PC-3 (cell line): ENCODE measurements at regions not wholly inside any gene's neighbourhood (a gene's known extent, or its start where the extent isn't known, plus 50 kb on each side); places are given as distances from the start of the nearest gene placed in this dataset.
A peak's percentile ranks its signal among the peaks of the same experiment; 100 is the strongest.

Experiments used
- ATAC-seq: fragments of 200-7000 bp; cut with Tn5 transposase; 2 replicates; pipeline ENCODE4 v1.9.1; 2020; ENCODE audit warnings: mild to moderate bottlenecking, moderate library complexity
- BruUV-seq: library from RNA; stranded (reverse); fragments of 400-500 nt; replicated peaks from 2 replicates; lab custom pipeline; 2021; lab: Mats Ljungman, UMichigan
- CTCF ChIA-PET: fragments of 300-600 bp; sonication (Branson Sonifier 250); formaldehyde crosslinking; loops from one replicate; lab custom pipeline; 2022; ENCODE audit warnings: antibody characterized with exemption; lab: Charles Lee
- POLR2A ChIA-PET: fragments of 300-600 bp; sonication (Branson Sonifier 250); formaldehyde crosslinking; loops from one replicate; lab custom pipeline; 2022; ENCODE audit warnings: antibody characterized with exemption; ENCODE audit not compliant: unreplicated experiment; lab: Charles Lee
- DNase-seq: peaks from one replicate; pipeline ENCODE4 v3.0.0-alpha.2; 2015
- H2AFZ ChIP-seq: fragments of 300-600 bp; sonication (generic); 2 replicates; pipeline ENCODE4 v1.6.0; 2016; ENCODE audit warnings: antibody characterized with exemption, low read length
- H3F3A ChIP-seq: fragments of 300-600 bp; sonication (generic); one replicate; pipeline ENCODE4 v1.6.0; 2017; ENCODE audit warnings: antibody characterized with exemption, low read length, control low read depth, mild to moderate bottlenecking; ENCODE audit not compliant: unreplicated experiment
- H3K27ac ChIP-seq: fragments of 300-600 bp; sonication (generic); 2 replicates; pipeline ENCODE4 v1.5.1; 2016; ENCODE audit warnings: mild to moderate bottlenecking, low read length
- H3K27me3 ChIP-seq: fragments of 300-600 bp; sonication (generic); 2 replicates; pipeline ENCODE4 v1.6.1; 2016; ENCODE audit warnings: low read length, mixed read lengths
- H3K36me3 ChIP-seq: fragments of 300-600 bp; sonication (generic); 2 replicates; pipeline ENCODE4 v1.6.1; 2016; ENCODE audit warnings: low read depth, mixed run types, low read length, mixed read lengths
- H3K4me1 ChIP-seq: fragments of 300-600 bp; sonication (generic); 2 replicates; pipeline ENCODE4 v1.5.1; 2016; ENCODE audit warnings: low read length; ENCODE audit not compliant: insufficient read depth
- H3K4me2 ChIP-seq: fragments of 300-600 bp; sonication (generic); 2 replicates; pipeline ENCODE4 v1.6.0; 2016; ENCODE audit warnings: low read length
- H3K4me3 ChIP-seq: fragments of 300-600 bp; sonication (generic); 2 replicates; pipeline ENCODE4 v1.5.1; 2016; ENCODE audit warnings: mild to moderate bottlenecking, low read length, mixed read lengths
- H3K79me2 ChIP-seq: fragments of 300-600 bp; sonication (generic); 2 replicates; pipeline ENCODE4 v1.6.1; 2017; ENCODE audit warnings: low read length, mixed read lengths
- H3K9ac ChIP-seq: fragments of 300-600 bp; sonication (generic); 2 replicates; pipeline ENCODE4 v1.6.0; 2016; ENCODE audit warnings: mild to moderate bottlenecking, low read length
- H3K9me2 ChIP-seq: fragments of 300-600 bp; sonication (generic); replicated peaks from 2 replicates; pipeline ENCODE4 v1.6.1; 2016; ENCODE audit warnings: mixed run types, low read length, mixed read lengths
- H3K9me3 ChIP-seq: fragments of 300-600 bp; sonication (generic); 2 replicates; pipeline ENCODE4 v1.6.1; 2016; ENCODE audit warnings: low read length, mixed read lengths
- H4K20me1 ChIP-seq: fragments of 300-600 bp; sonication (generic); 2 replicates; pipeline ENCODE4 v1.6.1; 2016; ENCODE audit warnings: low read length, mixed read lengths
- EZH2 ChIP-seq: fragments of 300-600 bp; sonication (generic); IDR thresholded peaks from one replicate; pipeline ENCODE4 v1.6.1; 2017; ENCODE audit warnings: antibody characterized with exemption, mild to moderate bottlenecking, low read length; ENCODE audit not compliant: unreplicated experiment
- EZH2phosphoT487 ChIP-seq: fragments of 300-600 bp; sonication (generic); IDR thresholded peaks from 2 replicates; pipeline ENCODE4 v1.6.1; 2018; ENCODE audit warnings: mild to moderate bottlenecking, antibody characterized with exemption, low read length, borderline replicate concordance
- intact Hi-C: fragments of 100-400 bp; cut with micrococcal nuclease; formaldehyde crosslinking; loops from 2 replicates; pipeline ENCODE4 v1.9.0; 2023
- TF ChIP-seq, protein P1 (sequence below): fragments of 300-600 bp; sonication (generic); conservative IDR thresholded peaks from 2 replicates; pipeline ENCODE4 v1.5.1; 2017; ENCODE audit warnings: antibody characterized with exemption, low read depth, mild to moderate bottlenecking, low read length

DNA sequence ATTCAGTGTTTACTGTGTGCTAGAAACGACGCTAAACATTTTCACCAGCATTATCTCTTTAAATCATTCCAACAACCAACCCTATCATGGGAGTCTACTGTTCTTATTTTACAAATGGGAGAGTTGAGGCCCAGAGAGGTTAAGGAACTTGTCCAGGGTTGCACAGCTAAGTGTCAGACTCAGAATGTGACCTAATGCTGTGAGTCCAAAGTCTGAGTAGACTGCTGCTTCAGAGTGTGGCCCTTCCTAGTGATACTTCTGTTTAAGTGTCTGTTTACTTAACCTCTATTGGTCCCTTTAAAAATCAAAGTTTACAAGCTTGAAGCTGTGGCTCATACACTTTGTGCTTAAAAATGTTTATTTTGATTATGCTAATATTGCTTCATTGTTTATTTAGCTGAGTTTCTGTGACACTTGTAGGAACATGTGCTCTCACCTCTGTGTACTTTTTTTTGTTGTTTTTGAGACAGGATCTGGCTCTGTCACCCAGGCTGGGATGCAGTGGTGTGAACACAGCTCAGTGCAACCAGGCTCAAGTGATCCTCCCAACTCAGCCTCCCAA lies 84.4 kb upstream of the SYPL1 start:
- Histone ChIP-seq H3K4me2 (no peak overlapping the region), H4K20me1 (no peaks in the 10 kb centered on the region), H3K79me2 (no peaks in the 10 kb centered on the region), H3K4me3 (no peak overlapping the region), H3K27me3 (no peaks in the 10 kb centered on the region), H3K9me2 (no peaks in the 10 kb centered on the region), H3K27ac (no peak overlapping the region), H3K4me1 (no peaks in the 10 kb centered on the region), H2AFZ (no peak overlapping the region), H3K36me3 (no peaks in the 10 kb centered on the region), H3F3A (no peaks in the 10 kb centered on the region), H3K9ac (no peak overlapping the region), H3K9me3 (no peaks in the 10 kb centered on the region)
- ChIA-PET POLR2A (interaction anchor here (0.5 to 0.9 kb wide), 6 partner anchors 8 to 300 kb away, joined by 3 to 5 read pairs (median 3); partner anchors contain the start of gene NAMPT), CTCF (interaction anchor here (1.0 kb wide), 1 partner anchor 266 kb away, joined by 3 read pairs; no protein-coding TSS in a partner anchor)
- ATAC-seq = peak; percentile 92
- no TSS peak for BruUV-seq
- intact Hi-C loops = loop anchor here (1.0 kb wide), 2 partner anchors 17 to 20 kb away; no protein-coding TSS in a partner anchor
- DNase-seq = peak; percentile 41
- TF ChIP-seq, protein P1, sequence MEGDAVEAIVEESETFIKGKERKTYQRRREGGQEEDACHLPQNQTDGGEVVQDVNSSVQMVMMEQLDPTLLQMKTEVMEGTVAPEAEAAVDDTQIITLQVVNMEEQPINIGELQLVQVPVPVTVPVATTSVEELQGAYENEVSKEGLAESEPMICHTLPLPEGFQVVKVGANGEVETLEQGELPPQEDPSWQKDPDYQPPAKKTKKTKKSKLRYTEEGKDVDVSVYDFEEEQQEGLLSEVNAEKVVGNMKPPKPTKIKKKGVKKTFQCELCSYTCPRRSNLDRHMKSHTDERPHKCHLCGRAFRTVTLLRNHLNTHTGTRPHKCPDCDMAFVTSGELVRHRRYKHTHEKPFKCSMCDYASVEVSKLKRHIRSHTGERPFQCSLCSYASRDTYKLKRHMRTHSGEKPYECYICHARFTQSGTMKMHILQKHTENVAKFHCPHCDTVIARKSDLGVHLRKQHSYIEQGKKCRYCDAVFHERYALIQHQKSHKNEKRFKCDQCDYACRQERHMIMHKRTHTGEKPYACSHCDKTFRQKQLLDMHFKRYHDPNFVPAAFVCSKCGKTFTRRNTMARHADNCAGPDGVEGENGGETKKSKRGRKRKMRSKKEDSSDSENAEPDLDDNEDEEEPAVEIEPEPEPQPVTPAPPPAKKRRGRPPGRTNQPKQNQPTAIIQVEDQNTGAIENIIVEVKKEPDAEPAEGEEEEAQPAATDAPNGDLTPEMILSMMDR = no peak
- no peak for TF ChIP-seq EZH2
- no peak for TF ChIP-seq EZH2phosphoT487

DNA sequence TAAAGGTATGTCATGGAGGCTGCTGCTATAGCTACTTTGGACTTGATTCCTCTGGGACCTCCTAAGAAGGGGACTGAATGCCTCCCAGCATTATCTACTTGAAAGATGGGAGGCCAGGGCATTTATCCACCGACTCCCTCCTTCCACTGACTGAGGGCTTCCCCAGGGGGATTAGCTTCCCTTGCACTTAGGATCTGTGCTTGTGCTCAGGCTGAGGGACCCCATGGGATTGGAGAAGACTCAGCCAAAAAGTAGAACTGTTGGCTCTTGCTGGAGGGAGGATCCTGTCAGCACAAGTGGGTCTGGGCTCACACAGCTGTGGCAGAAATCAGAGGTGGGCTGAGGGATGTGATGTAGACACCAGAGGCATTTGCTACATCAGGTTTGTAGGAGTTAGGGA lies 81.5 kb upstream of the SYPL1 start:
- TF ChIP-seq EZH2phosphoT487 = no peak
- TF ChIP-seq EZH2 = no peak
- TF ChIP-seq, protein P1 = no peak
- no TSS peak for BruUV-seq
- no peak for DNase-seq
- POLR2A ChIA-PET = no interaction called here
- no peak overlapping the region for H3K4me2 ChIP-seq
- H3K4me1 ChIP-seq = no peaks in the 10 kb centered on the region
- H3K9me2 ChIP-seq = no peaks in the 10 kb centered on the region
- no peak overlapping the region for H2AFZ ChIP-seq
- ATAC-seq = no peak
- no peak overlapping the region for H3K9ac ChIP-seq
- H4K20me1 ChIP-seq = no peaks in the 10 kb centered on the region
- no peak overlapping the region for H3K4me3 ChIP-seq
- CTCF ChIA-PET = no interaction called here
- no peaks in the 10 kb centered on the region for H3K9me3 ChIP-seq
- no peaks in the 10 kb centered on the region for H3K79me2 ChIP-seq
- intact Hi-C loops = no loop called here
- no peak overlapping the region for H3K27ac ChIP-seq
- H3K36me3 ChIP-seq = no peaks in the 10 kb centered on the region
- H3F3A ChIP-seq = no peaks in the 10 kb centered on the region
- H3K27me3 ChIP-seq = no peaks in the 10 kb centered on the region

DNA sequence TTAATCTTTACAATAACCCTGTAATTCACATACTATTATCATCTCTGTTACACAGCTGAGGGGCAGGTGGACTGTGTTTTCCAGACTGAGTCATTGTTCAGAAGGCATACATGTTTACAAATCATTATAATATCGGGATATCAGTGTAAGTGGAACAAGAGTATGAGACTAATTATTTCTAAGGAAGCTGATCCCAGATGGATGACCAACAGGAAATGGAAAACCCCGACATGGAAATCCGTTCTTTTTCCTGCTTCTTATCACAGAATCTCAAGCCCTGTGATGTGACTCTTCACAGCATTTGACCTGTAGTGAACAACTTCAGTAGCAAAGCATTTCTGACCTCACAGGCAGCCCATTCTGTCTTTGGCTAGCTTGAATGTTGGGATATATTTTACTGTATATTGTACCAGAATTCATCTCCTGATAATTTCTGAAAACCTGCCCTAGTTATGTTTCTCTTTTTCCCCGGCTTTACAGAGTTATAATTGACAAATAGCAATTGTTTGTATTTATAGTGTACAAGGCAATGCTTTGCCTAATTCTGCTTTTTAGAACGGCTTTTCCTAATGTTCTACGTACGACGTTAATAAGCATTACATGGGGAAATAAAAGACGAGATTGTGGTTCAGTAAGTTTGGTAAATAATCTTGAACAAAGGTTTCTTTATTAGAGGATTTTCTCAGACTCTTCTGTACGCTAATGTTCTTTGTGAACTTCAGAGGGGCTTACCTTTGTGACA lies 78.6 kb upstream of the SYPL1 start:
- no peak overlapping the region for H3K4me3 ChIP-seq
- ATAC-seq = no peak
- no TSS peak for BruUV-seq
- no peaks in the 10 kb centered on the region for H3K4me1 ChIP-seq
- no peak overlapping the region for H3K4me2 ChIP-seq
- H3K36me3 ChIP-seq = no peaks in the 10 kb centered on the region
- TF ChIP-seq EZH2 = no peak
- no peak for TF ChIP-seq EZH2phosphoT487
- TF ChIP-seq, protein P1 = no peak
- intact Hi-C loops = no loop called here
- ChIA-PET POLR2A (interaction anchor here (0.5 kb wide), 1 partner anchor 21 kb away, joined by 3 read pairs; no protein-coding TSS in a partner anchor), CTCF (no interaction called here)
- H2AFZ ChIP-seq = no peak overlapping the region
- H3K9me3 ChIP-seq = no peaks in the 10 kb centered on the region
- no peak for DNase-seq
- no peaks in the 10 kb centered on the region for H4K20me1 ChIP-seq
- H3K27ac ChIP-seq = no peak overlapping the region
- no peaks in the 10 kb centered on the region for H3K79me2 ChIP-seq
- H3K9me2 ChIP-seq = no peaks in the 10 kb centered on the region
- H3K9ac ChIP-seq = no peak overlapping the region
- no peaks in the 10 kb centered on the region for H3F3A ChIP-seq
- no peaks in the 10 kb centered on the region for H3K27me3 ChIP-seq
